ENCODE measurements at regions not wholly inside any gene's neighbourhood (a gene's known extent, or its start where the extent isn't known, plus 50 kb on each side); places are given as distances from the start of the nearest gene placed in this dataset.

GRCh38 chr22:23386822-23387580 lies 193.1 kb downstream of the IGLL1 start:
- WGBS, 4 donors = 90 to 93% (median 92%) methylated on average over 8 to 12 of the region's 12 CpGs
- H3K27me3 ChIP-seq = peaks cover 0 to 8% (median 0%) of the 10 kb centered on the region in 9 donors
- ATAC-seq (no peak), DNase-seq (no peak)
- H3K27ac ChIP-seq = no peak overlapping the region
- intact Hi-C loops (cut with DNase I) = loop anchor here in 9 of 10 donors (1.0 to 10.0 kb wide), 14 partner anchors 65 to 430 kb away; no protein-coding TSS in a partner anchor
- H3K4me3 ChIP-seq = no peak overlapping the region
- H3K36me3 ChIP-seq = no peaks in the 10 kb centered on the region
- H3K4me1 ChIP-seq = peaks cover 0 to 9% (median 0%) of the 10 kb centered on the region in 12 donors
- TF ChIP-seq, protein P1, sequence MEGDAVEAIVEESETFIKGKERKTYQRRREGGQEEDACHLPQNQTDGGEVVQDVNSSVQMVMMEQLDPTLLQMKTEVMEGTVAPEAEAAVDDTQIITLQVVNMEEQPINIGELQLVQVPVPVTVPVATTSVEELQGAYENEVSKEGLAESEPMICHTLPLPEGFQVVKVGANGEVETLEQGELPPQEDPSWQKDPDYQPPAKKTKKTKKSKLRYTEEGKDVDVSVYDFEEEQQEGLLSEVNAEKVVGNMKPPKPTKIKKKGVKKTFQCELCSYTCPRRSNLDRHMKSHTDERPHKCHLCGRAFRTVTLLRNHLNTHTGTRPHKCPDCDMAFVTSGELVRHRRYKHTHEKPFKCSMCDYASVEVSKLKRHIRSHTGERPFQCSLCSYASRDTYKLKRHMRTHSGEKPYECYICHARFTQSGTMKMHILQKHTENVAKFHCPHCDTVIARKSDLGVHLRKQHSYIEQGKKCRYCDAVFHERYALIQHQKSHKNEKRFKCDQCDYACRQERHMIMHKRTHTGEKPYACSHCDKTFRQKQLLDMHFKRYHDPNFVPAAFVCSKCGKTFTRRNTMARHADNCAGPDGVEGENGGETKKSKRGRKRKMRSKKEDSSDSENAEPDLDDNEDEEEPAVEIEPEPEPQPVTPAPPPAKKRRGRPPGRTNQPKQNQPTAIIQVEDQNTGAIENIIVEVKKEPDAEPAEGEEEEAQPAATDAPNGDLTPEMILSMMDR (IDR thresholded peaks at IDR 0.05) = no peak
- no peak for TF ChIP-seq POLR2A (IDR thresholded peaks at IDR 0.05)
- H3K9me3 ChIP-seq = no peaks in the 10 kb centered on the region

DNA sequence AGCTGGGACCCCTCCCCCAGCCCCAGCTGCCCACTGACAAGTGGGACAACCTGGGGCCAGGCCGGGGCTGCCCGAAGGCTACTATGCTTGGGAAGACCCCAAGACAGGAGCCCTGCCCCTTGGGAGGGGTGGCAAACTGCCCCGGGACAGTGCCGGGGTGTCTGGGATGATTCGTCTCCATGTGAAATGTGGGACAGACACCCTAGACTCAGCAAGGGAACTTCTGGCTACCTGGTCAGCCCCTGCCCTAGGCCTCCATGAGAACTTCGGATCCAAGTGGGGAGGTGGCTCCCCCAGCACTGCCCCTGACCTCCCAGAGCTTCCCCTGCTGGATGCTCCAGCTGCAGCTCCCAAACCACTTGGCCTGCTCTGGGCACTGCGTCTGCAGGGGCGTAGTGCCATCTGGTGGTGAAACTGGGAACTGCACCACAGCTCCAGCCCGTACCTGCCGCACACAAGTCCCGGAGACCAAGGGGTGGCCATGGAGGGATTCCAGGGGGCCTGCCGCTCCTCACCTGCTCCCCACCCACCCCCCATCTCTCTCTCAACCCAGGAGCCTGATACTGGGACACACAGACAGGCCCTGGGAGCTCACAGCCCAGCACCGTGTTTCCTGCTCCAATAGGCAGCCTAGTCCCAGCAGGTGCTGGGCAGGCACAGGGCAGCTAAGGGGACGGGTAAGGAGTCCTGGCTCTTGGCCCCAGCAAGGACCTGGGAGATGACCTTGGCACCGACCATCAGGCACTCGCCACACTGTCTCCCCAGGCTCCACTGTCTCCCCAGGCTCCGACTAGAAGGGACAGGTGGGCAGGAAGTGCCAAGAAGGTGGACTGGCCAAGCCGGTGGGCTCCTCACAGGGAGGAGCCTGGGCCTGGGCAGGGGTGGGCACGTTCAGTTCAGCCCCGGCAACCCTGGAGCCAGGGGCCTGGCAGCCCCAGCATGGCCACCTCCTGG lies 194.1 kb downstream of the IGLL1 start:
- no peak overlapping the region for H3K4me3 ChIP-seq
- no peak overlapping the region for H3K27ac ChIP-seq
- ATAC-seq = peak; percentile 49 to 89 (median 82)
- H3K9me3 ChIP-seq = no peaks in the 10 kb centered on the region
- intact Hi-C loops (cut with DNase I) = loop anchor here in 9 of 10 donors (1.0 to 10.0 kb wide), 14 partner anchors 64 to 429 kb away; no protein-coding TSS in a partner anchor
- DNase-seq = peak; percentile 68 to 89 (median 77)
- no peaks in the 10 kb centered on the region for H3K36me3 ChIP-seq
- 19 to 51% (median 33%) methylated on average over 10 to 20 of the region's 20 CpGs for WGBS, 4 donors
- peaks cover 0 to 9% (median 0%) of the 10 kb centered on the region in 12 donors for H3K4me1 ChIP-seq
- peaks cover 0 to 8% (median 0%) of the 10 kb centered on the region in 9 donors for H3K27me3 ChIP-seq
- no peak for TF ChIP-seq POLR2A (IDR thresholded peaks at IDR 0.05)
- TF ChIP-seq, protein P1 (IDR thresholded peaks at IDR 0.05) = peak; percentile 92 to 100 (median 98)

- Histone ChIP-seq H3K36me3 (no peaks in the 10 kb centered on the region), H3K27me3 (peaks cover 0 to 8% (median 0%) of the 10 kb centered on the region in 9 donors), H3K9me3 (no peaks in the 10 kb centered on the region), H3K4me3 (no peak overlapping the region), H3K27ac (no peak overlapping the region), H3K4me1 (peaks cover 0 to 9% (median 0%) of the 10 kb centered on the region in 12 donors)
- DNase-seq (peak in 1 of 5 donors; percentile 60), ATAC-seq (peak in 1 of 4 donors; percentile 12)
- intact Hi-C loops (cut with DNase I) = loop anchor here in 8 of 10 donors (5.0 to 10.0 kb wide), 9 partner anchors 63 to 428 kb away; no protein-coding TSS in a partner anchor
- TF ChIP-seq POLR2A (IDR thresholded peaks at IDR 0.05) = no peak
- TF ChIP-seq, protein P1 (IDR thresholded peaks at IDR 0.05) = no peak
- WGBS, 4 donors = 79 to 82% (median 80%) methylated on average over 10 to 14 of the region's 14 CpGs
Measured at GRCh38 chr22:23384923-23385677, 195.0 kb downstream of the IGLL1 start.

Data from heart left ventricle (tissue), 16 donors.